22Rv1 (cell line): ENCODE measurements at regions not wholly inside any gene's neighbourhood (a gene's known extent, or its start where the extent isn't known, plus 50 kb on each side); places are given as distances from the start of the nearest gene placed in this dataset.

ENCODE experiments used
- ZFX ChIP-seq: fragments of 450-650 bp; IDR thresholded peaks from 2 replicates; pipeline ENCODE4 v1.6.1; 2017; ENCODE audit warnings: antibody characterized with exemption, borderline replicate concordance
- TF ChIP-seq, protein P1 (sequence below): fragments of 450-650 bp; IDR thresholded peaks from 2 replicates; pipeline ENCODE4 v1.5.1; 2017; ENCODE audit warnings: mild to moderate bottlenecking

DNA sequence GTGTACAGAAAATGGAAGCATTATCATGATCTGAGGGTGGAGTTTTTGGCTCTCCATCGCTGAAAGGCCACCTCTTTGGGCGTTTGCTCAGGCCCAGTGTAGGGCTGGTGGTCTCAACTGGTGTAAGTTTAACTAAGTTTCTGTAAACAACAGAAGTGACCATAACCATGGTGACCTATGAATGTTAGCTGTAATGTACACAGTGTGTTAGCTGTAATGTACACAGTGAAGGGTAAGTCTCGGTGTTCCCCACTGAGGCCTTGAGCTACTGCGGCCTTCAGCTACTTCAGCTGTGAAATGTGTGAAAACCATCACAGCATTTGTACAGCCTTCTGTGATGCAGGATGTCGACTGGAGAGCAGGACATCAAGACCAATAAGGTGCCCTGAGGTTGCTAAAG lies 185.2 kb downstream of the MYLK4 start:
- TF ChIP-seq, protein P1, sequence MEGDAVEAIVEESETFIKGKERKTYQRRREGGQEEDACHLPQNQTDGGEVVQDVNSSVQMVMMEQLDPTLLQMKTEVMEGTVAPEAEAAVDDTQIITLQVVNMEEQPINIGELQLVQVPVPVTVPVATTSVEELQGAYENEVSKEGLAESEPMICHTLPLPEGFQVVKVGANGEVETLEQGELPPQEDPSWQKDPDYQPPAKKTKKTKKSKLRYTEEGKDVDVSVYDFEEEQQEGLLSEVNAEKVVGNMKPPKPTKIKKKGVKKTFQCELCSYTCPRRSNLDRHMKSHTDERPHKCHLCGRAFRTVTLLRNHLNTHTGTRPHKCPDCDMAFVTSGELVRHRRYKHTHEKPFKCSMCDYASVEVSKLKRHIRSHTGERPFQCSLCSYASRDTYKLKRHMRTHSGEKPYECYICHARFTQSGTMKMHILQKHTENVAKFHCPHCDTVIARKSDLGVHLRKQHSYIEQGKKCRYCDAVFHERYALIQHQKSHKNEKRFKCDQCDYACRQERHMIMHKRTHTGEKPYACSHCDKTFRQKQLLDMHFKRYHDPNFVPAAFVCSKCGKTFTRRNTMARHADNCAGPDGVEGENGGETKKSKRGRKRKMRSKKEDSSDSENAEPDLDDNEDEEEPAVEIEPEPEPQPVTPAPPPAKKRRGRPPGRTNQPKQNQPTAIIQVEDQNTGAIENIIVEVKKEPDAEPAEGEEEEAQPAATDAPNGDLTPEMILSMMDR = no peak
- TF ChIP-seq ZFX = no peak
